OCI-LY7 (cell line): ENCODE measurements at regions not wholly inside any gene's neighbourhood (a gene's known extent, or its start where the extent isn't known, plus 50 kb on each side); places are given as distances from the start of the nearest gene placed in this dataset.

Experiments
- BruUV-seq: library from RNA; stranded (reverse); fragments of 400-500 nt; replicated peaks from 2 replicates; lab custom pipeline; 2021; lab: Mats Ljungman, UMichigan
- CTCF ChIA-PET: fragments of 300-600 bp; sonication (Branson Sonifier 250); formaldehyde crosslinking; loops from one replicate; lab custom pipeline; 2022; ENCODE audit warnings: antibody characterized with exemption; ENCODE audit not compliant: unreplicated experiment; lab: Charles Lee
- POLR2A ChIA-PET: fragments of 300-600 bp; sonication (Branson Sonifier 250); formaldehyde crosslinking; loops from one replicate; lab custom pipeline; 2022; ENCODE audit warnings: antibody characterized with exemption; lab: Charles Lee
- DNase-seq: peaks from one replicate; pipeline ENCODE4 v3.0.0-alpha.2; 2015; ENCODE audit warnings: low spot score
- H2AFZ ChIP-seq: fragments of 200-600 bp; sonication (generic), shearing (Covaris generic); 2 replicates; pipeline ENCODE4 v1.6.1; 2014; ENCODE audit warnings: mild to moderate bottlenecking, antibody characterized with exemption, low read length, moderate library complexity
- H3K27ac ChIP-seq: fragments of 200-600 bp; sonication (generic); 2 replicates; pipeline ENCODE4 v1.5.1; 2014; ENCODE audit warnings: mixed run types, low read depth, mild to moderate bottlenecking, moderate library complexity, low read length, inconsistent platforms; ENCODE audit not compliant: poor library complexity, severe bottlenecking
- H3K36me3 ChIP-seq: fragments of 200-600 bp; sonication (generic); 2 replicates; pipeline ENCODE4 v1.6.1; 2014; ENCODE audit warnings: mild to moderate bottlenecking, antibody characterized with exemption, low read length, moderate library complexity, mixed read lengths; ENCODE audit not compliant: insufficient read depth
- H3K4me1 ChIP-seq: fragments of 200-600 bp; sonication (generic); 2 replicates; pipeline ENCODE4 v1.5.1; 2014; ENCODE audit warnings: mild to moderate bottlenecking, low read length; ENCODE audit not compliant: insufficient read depth, poor library complexity, severe bottlenecking
- H3K4me2 ChIP-seq: fragments of 200-600 bp; sonication (generic); 2 replicates; pipeline ENCODE4 v1.6.1; 2014; ENCODE audit warnings: mild to moderate bottlenecking, low read length
- H3K4me3 ChIP-seq: fragments of 200-600 bp; sonication (generic); 2 replicates; pipeline ENCODE4 v1.5.1; 2014; ENCODE audit warnings: mild to moderate bottlenecking, low read depth, low read length; ENCODE audit not compliant: poor library complexity, severe bottlenecking
- H3K79me2 ChIP-seq: fragments of 200-600 bp; sonication (generic); 2 replicates; pipeline ENCODE4 v1.6.1; 2016; ENCODE audit warnings: low read depth, mild to moderate bottlenecking, low read length, moderate library complexity, mixed read lengths; ENCODE audit not compliant: insufficient read depth
- H3K9me2 ChIP-seq: fragments of 200-600 bp; sonication (generic); 2 replicates; pipeline ENCODE4 v1.6.1; 2016; ENCODE audit warnings: mild to moderate bottlenecking, low read length, mixed read lengths; ENCODE audit not compliant: insufficient read depth
- H3K9me3 ChIP-seq: fragments of 200-600 bp; sonication (generic); 2 replicates; pipeline ENCODE4 v1.6.1; 2014; ENCODE audit warnings: mild to moderate bottlenecking, mixed run types, low read length, mixed read lengths
- H4K20me1 ChIP-seq: fragments of 200-600 bp; sonication (generic); 2 replicates; pipeline ENCODE4 v1.6.1; 2014; ENCODE audit warnings: mild to moderate bottlenecking, antibody characterized with exemption, low read length, moderate library complexity, mixed read lengths; ENCODE audit not compliant: insufficient read depth
- EZH2phosphoT487 ChIP-seq: fragments of 200-600 bp; sonication (generic); IDR thresholded peaks from 2 replicates; pipeline ENCODE4 v1.6.1; 2018; ENCODE audit warnings: low read depth, borderline replicate concordance, mild to moderate bottlenecking, mixed run types, antibody characterized with exemption, low read length, moderate library complexity, mixed read lengths
- intact Hi-C: fragments of 100-400 bp; cut with micrococcal nuclease; formaldehyde crosslinking; loops from one replicate; pipeline ENCODE4 v1.10.0; 2022; ENCODE audit not compliant: unreplicated experiment
- TF ChIP-seq, protein P1 (sequence below): fragments of 200-600 bp; sonication (generic); conservative IDR thresholded peaks from 2 replicates; pipeline ENCODE4 v1.5.1; 2014; ENCODE audit warnings: mild to moderate bottlenecking, antibody characterized with exemption, low read length, moderate library complexity, mixed read lengths

- ChIA-PET CTCF (no interaction called here), POLR2A (no interaction called here)
- H3K9me3 ChIP-seq, result no peaks in the 10 kb centered on the region
- no peak overlapping the region for H3K27ac ChIP-seq
- no peak overlapping the region for H3K4me3 ChIP-seq
- H3K9me2 ChIP-seq, result no peaks in the 10 kb centered on the region
- H3K4me2 ChIP-seq, result no peak overlapping the region
- intact Hi-C loops, result loop anchor here (2.0 kb wide), 1 partner anchor 76 kb away; no protein-coding TSS in a partner anchor
- TF ChIP-seq, protein P1, sequence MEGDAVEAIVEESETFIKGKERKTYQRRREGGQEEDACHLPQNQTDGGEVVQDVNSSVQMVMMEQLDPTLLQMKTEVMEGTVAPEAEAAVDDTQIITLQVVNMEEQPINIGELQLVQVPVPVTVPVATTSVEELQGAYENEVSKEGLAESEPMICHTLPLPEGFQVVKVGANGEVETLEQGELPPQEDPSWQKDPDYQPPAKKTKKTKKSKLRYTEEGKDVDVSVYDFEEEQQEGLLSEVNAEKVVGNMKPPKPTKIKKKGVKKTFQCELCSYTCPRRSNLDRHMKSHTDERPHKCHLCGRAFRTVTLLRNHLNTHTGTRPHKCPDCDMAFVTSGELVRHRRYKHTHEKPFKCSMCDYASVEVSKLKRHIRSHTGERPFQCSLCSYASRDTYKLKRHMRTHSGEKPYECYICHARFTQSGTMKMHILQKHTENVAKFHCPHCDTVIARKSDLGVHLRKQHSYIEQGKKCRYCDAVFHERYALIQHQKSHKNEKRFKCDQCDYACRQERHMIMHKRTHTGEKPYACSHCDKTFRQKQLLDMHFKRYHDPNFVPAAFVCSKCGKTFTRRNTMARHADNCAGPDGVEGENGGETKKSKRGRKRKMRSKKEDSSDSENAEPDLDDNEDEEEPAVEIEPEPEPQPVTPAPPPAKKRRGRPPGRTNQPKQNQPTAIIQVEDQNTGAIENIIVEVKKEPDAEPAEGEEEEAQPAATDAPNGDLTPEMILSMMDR, result no peak
- TF ChIP-seq EZH2phosphoT487, result no peak
- H4K20me1 ChIP-seq, result no peaks in the 10 kb centered on the region
- no peak for DNase-seq
- H3K36me3 ChIP-seq, result no peaks in the 10 kb centered on the region
- H3K4me1 ChIP-seq, result no peaks in the 10 kb centered on the region
- no peaks in the 10 kb centered on the region for H3K79me2 ChIP-seq
- H2AFZ ChIP-seq, result no peak overlapping the region
- no TSS peak for BruUV-seq
Measured at GRCh38 chr16:59168461-59169114, 434.5 kb upstream of the GOT2 start.

GRCh38 chr16:59164461-59164860 is 430.3 kb upstream of the GOT2 start:
- H3K9me2 ChIP-seq, result no peaks in the 10 kb centered on the region
- H3K4me3 ChIP-seq, result no peak overlapping the region
- no peaks in the 10 kb centered on the region for H3K4me1 ChIP-seq
- no peaks in the 10 kb centered on the region for H4K20me1 ChIP-seq
- DNase-seq, result no peak
- TF ChIP-seq, protein P1, result no peak
- no peak overlapping the region for H2AFZ ChIP-seq
- ChIA-PET POLR2A (no interaction called here), CTCF (no interaction called here)
- no peaks in the 10 kb centered on the region for H3K9me3 ChIP-seq
- no peak overlapping the region for H3K27ac ChIP-seq
- H3K36me3 ChIP-seq, result no peaks in the 10 kb centered on the region
- no peak overlapping the region for H3K4me2 ChIP-seq
- intact Hi-C loops, result no loop called here
- BruUV-seq, result no TSS peak
- H3K79me2 ChIP-seq, result no peaks in the 10 kb centered on the region

GRCh38 chr16:59163371-59164055 is 429.4 kb upstream of the GOT2 start:
- intact Hi-C loops, result no loop called here
- ChIA-PET POLR2A (no interaction called here), CTCF (no interaction called here)
- Histone ChIP-seq H3K27ac (no peak overlapping the region), H3K36me3 (no peaks in the 10 kb centered on the region), H2AFZ (no peak overlapping the region), H3K79me2 (no peaks in the 10 kb centered on the region), H3K4me2 (no peak overlapping the region), H3K9me3 (no peaks in the 10 kb centered on the region), H3K4me1 (no peaks in the 10 kb centered on the region), H3K9me2 (no peaks in the 10 kb centered on the region), H4K20me1 (no peaks in the 10 kb centered on the region), H3K4me3 (no peak overlapping the region)
- TF ChIP-seq, protein P1, result no peak
- TF ChIP-seq EZH2phosphoT487, result no peak
- BruUV-seq, result no TSS peak
- no peak for DNase-seq
